Effector CD4-positive, alpha-beta T cell (primary cell): ENCODE measurements at regions not wholly inside any gene's neighbourhood (a gene's known extent, or its start where the extent isn't known, plus 50 kb on each side); places are given as distances from the start of the nearest gene placed in this dataset.

Source experiments
- DNase-seq: peaks from one replicate; pipeline ENCODE4 v3.0.0-alpha.2; 2020

- no peak for DNase-seq
Observed at GRCh38 chr5:165906871-165907270, 2384.6 kb upstream of the WWC1 start.

DNA sequence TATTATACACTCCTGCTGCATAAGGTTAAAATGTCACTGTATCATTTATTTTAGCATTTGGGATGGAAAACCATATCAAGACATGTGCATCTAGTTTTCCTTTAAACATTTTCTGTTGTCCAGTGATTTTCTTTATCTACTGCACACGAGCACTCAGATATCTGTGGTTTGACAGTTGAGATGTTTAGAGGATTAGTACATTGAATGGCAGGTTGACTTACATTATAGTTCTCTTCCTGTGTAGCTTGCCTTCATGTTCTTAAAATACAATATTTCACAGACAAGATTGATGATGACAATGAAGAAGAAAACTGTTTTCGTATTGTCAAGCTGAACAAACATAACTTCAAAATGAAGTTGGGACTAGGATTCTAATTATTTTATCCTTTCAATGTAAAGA is 2378.4 kb upstream of the WWC1 start:
- DNase-seq = no peak

DNA sequence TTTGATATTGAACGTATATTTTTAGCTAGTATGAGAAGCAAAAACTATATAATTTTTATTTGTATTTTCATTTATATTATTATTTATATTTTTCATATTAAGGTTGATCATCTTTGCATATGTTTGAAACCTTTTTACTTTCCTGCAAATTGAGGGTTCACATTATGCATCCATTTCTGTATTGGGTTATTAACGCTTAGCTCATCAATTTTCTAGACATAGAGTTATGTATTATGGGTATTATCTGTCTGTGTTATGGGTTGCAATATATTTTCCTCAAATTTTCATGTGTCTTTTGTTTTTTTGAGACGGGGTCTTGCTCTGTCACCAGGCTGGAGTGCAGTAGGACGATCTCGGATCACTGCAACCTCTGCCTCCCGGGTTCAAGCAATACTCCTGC is 2377.0 kb upstream of the WWC1 start:
- no peak for DNase-seq

DNA sequence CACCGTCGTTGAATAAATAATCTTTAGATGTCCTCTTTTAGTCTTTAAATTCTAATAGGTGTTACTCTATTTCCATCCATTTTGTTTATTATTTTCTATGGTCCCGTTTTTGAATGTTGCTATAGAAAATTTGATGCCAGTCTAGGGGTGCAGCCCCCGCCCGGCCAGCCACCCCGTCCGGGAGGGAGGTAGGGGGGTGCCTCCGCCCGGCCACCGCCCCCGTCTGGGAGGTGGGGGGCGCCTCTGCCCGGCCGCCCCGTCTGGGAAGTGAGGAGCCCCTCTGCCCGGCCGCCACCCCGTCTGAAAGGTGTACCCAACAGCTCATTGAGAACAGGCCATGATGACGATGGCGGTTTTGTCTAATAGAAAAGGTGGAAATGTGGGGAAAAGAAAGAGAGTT is 2372.2 kb upstream of the WWC1 start:
- DNase-seq = no peak

DNA sequence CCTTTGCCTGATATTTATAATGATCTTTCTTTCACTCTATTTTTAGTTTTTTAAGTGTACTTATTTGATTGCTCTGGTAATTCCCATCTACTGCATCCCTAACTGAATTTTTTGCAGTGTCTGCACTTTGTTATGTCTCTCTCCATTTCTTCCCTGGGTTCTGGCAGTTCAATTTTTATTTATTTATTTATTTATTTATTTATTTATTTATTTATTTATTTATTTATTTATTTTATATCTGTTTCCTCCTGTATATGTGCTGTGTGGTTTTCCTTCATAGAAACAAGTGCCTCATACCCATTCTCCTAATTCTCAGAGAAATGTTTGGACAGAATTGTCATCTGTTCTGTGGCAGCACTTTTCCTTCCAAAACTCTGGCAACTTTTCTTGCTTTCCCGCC is 2370.8 kb upstream of the WWC1 start:
- DNase-seq = no peak

DNA sequence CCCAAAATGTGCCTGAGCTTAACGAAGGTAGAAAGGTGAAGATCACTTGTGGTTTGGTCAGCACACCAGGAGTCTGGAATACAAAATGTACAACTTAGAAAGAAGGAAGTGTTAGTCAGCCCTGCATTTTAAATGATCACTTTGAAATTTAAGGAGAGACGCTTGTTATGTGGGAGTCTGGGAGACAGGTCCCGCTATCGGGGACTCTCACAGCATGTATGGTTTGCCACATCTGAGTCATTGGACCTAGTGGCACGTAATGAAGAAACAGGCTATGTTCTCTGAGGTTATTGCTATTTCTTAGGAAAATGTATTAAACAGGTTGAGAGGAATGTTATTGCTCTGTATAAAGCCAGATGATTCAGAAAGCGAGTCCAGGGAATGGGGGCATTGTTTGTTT is 2362.5 kb upstream of the WWC1 start:
- no peak for DNase-seq

- DNase-seq = no peak
Observed at GRCh38 chr5:165940541-165940940, 2350.9 kb upstream of the WWC1 start.

DNA sequence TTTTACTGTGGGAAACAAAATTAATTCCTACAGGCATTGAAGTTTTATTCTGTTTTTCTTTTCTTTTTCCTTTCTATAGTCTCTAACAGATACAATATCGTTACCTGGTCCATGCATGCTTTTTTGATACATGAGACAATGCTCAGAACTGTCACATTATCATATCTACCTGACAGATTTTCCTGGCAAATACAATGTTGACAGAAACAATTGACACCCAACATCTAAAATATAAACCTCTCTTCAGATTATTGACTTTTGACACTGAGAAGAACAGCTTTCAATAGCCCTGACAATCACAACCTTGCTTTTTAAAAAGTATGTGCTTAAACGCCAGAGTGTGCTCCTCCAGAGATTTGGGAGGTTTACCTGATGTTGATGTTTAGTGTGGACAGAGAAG is 2334.6 kb upstream of the WWC1 start:
- no peak for DNase-seq

DNA sequence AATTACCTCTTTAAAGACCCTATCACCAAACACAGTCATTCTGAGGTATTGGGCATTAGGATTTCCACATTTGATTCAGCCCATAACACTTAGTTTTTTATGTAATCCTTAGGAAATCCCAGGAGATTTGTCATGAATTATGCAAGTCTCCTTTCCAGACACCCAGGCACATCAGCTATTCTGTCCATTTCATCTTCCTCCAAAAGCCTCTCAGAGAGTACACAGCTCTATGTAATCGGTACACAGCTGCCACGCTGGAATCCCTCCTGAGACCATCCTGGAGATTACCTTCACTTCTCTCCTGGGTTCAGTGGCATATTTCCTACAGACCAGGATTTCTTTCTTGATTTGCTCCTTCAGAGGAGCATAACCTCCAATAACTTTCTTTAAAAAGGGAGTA is 2309.8 kb upstream of the WWC1 start:
- DNase-seq = no peak

- DNase-seq = no peak
Observed at GRCh38 chr5:165996201-165996875, 2295.1 kb upstream of the WWC1 start.

DNA sequence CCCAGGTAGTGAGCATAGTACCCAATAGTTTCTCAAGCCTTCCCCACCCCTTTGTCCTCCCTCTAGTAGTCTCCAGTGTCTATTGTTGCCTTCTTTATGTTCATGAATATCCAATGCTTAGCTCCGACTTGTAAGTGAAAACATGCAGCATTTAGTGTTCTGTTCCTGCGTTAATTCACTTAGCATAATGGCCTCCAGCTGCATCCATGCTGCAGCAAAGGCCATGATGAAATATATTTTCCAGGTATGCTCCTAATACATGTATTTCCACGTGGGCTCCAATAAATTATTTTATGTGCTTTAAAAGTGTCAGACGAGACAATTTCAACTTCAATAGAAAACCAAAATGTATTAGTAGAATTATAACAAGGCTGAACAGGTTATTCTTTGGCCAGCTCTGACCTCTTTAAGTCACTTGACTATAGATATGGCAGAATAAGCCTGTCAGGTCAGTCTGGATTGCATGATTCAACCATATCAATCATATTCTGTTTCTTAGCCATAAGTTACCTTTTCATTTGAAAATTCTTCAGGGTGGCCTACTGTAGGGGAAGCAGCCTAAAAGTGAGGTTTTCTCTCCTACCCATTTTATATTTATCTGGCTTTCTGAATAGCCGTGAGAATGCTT is 2291.6 kb upstream of the WWC1 start:
- no peak for DNase-seq

DNA sequence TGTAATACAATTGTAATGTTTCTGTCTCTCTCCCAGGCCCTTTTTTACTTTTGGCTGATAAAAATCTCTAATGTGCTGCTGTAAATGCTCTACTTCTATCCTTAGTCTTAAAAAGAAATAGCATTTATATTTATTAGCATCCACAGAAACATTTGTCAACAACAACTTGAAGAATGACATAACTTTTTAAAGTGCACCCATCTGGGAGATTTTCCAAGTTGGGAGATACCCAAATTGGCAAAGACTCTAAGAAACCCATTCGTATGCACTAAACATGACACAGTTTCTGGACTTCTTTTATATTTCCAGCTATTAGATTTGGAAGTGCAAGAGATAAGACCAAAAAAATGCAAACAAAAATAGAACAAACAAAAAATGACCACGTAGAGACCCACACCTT is 2287.4 kb upstream of the WWC1 start:
- DNase-seq = no peak

DNA sequence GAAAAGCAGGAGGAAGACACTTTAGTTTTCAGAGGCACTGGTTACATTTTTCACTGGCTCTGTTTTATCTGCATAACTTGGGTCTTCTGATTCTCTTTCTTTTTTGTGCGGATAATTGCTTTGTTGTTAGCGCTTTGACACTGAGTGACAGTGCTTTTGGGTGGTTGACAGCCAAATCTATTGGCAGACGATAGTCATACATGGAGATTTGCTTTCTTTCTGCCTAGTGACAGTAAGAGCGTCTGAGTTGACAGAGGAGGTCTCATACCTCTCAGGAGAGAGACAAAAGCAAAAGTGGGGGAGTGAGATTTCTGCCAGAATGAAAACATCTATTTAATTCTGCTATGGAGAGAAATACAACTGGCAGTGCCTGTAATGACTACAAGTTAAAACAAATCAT is 2278.0 kb upstream of the WWC1 start:
- no peak for DNase-seq

GRCh38 chr5:166014256-166014655 is 2277.2 kb upstream of the WWC1 start:
- DNase-seq = no peak

DNA sequence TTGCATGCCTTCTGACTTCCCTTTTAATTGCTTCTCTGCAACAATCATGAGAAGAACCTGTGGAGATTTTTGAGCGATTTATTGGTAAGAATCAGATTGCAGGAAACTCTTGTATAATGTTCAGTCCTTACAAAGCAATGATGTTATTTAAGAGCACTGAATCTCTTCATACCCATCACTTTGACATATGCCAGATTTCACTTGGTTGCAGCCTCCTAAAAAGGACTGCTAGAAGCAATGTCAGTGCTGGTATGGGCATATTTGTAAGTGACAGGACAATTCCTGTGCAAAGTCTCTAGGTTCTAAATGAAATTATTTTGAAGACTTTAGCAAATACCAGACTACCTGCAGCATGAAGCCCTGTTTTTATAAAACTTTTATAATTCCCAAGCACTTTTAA is 2272.7 kb upstream of the WWC1 start:
- DNase-seq = no peak

DNA sequence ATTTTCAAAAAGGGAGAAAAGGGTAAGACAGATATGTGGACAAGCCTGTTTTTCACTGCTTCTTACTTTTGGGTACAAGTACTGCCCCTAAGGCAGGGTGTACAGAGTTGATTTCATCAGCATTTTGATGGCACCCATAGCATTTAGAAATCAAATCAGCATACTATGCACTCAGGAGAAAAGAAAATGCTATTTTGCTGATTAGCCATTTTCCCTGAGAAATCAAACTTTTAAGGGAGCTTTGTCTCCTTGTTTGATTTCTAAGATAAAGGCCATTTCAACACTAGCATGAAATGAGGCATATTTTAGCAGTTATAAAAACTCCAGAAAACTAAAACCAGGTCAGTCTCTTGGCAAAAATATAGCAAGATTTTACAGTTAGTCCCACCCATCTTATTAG is 2269.4 kb upstream of the WWC1 start:
- no peak for DNase-seq

DNA sequence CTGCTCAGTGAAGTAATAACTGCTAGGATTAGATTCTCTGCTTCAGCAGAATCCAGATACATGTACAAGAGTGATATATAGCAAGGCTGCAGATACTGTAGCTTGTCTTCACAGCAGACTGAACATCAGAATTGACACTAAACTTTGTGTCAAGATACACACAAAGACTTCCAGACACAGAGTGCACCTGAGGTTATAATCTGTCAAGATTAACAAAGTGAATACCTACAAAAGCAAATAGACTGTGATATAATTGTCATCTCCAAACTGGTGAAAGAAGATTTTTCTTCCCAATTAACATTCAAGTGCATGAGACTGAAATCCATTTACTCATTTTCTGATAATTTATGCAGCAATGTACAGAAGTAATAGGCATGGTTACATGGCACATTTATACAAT is 2266.5 kb upstream of the WWC1 start:
- no peak for DNase-seq

DNA sequence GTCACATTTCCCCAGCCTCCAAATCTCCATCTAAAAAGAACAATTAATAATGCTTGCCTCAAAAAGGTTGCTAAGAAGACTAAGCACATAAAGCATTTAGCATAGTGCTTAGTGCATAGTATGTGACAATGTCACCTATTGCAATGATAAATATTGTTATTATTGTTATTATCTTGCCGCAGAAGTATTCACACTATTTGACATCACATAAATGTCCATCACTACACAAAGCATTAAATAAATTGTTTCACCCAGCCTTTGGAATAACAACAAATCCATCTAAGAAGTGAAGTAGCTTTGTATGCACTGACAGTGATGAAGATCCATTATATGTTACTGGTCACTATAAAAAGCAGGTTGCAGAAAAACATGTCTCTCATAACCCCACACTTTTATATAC is 2263.9 kb upstream of the WWC1 start:
- no peak for DNase-seq

DNA sequence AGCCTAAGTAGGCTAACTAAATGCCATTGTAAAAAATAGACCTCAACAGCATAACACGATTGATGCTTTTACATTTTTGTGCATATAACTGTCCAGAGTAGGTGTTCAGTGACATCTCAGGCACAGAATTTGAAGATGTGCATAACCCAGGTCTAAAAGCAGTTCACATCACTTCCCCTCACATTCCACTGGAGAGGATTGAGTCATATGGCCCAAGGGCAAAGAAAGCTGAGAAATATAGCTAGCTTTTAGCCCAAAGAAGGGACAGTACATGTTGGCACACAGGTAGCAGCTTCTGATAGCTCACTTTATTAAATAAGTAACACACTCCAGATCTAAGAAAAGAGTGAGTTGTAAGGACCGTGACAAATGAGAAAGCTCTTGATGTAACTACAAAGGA is 2259.5 kb upstream of the WWC1 start:
- DNase-seq = no peak

DNA sequence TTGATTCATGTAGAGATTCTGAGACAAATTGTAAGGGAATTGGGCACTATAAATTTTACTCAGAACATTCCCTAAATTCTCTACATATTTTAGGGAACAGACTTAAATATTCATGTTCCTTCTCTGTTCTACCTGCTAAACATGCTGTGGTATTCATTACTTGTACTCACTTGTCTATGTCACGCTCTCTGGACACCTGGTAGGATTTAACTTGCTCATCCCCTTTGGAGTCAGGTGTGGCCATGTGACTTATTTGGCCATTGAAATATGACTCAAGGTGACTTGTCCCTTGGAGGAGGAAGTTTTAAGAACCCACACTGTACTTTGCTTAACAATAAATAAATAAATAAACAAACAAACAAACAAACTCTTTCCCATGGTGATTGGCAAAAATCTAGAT is 2258.8 kb upstream of the WWC1 start:
- no peak for DNase-seq

- DNase-seq = no peak
Observed at GRCh38 chr5:166045961-166046360, 2245.5 kb upstream of the WWC1 start.

- no peak for DNase-seq
Observed at GRCh38 chr5:166046956-166047355, 2244.5 kb upstream of the WWC1 start.

- DNase-seq = no peak
Observed at GRCh38 chr5:166050531-166050930, 2240.9 kb upstream of the WWC1 start.

DNA sequence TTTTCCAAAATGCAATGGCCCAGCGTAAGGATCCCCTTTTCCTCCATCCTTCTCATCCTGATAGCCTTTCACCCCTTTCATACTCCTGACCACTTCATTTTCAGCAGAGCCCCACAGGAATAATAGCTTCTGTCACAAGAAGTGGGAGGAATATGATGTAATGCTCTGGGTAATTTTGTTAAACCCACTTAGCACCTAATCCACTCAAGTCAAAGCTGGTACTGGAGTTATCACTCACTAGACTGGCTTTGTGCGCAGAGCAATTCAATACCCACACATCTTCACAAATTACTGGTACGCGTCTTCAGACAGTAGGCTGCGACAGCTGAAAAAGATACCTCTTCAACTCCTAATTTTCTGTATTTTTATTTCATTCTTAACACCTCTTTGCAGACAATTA is 2232.8 kb upstream of the WWC1 start:
- no peak for DNase-seq

DNA sequence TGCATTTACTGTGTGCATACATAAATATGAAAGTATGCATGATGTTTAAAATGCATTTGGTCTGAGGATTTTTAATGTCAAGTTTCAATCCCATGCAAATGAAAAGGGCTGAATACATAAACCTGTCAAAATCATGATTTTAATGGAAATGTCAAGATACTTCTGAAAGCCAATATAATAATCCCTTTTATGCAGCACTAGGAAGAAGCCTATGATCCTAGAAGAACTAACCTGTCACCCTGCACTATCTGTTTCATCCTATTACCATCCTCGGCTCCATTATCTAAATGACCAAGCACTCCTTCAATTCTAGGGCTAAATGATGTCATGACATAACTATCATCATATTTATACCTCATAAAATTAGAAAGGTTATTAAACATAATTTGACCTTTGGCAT is 2229.4 kb upstream of the WWC1 start:
- no peak for DNase-seq
